ENCODE measurements at regions not wholly inside any gene's neighbourhood (a gene's known extent, or its start where the extent isn't known, plus 50 kb on each side); places are given as distances from the start of the nearest gene placed in this dataset.

GRCh38 chr4:66963084-66963483 lies 582.2 kb downstream of the CENPC start:
- TF ChIP-seq CTCF (IDR thresholded peaks at IDR 0.05) (no peak), POLR2A (IDR thresholded peaks at IDR 0.05) (no peak)

All from breast epithelium (tissue), 3 donors.